Germinal center (tissue), 1 donor: ENCODE measurements at regions not wholly inside any gene's neighbourhood (a gene's known extent, or its start where the extent isn't known, plus 50 kb on each side); places are given as distances from the start of the nearest gene placed in this dataset.

Experiments
- DNase-seq: peaks from one replicate; pipeline ENCODE4 v3.0.0; 2012; ENCODE audit warnings: mixed read lengths, low spot score

DNA sequence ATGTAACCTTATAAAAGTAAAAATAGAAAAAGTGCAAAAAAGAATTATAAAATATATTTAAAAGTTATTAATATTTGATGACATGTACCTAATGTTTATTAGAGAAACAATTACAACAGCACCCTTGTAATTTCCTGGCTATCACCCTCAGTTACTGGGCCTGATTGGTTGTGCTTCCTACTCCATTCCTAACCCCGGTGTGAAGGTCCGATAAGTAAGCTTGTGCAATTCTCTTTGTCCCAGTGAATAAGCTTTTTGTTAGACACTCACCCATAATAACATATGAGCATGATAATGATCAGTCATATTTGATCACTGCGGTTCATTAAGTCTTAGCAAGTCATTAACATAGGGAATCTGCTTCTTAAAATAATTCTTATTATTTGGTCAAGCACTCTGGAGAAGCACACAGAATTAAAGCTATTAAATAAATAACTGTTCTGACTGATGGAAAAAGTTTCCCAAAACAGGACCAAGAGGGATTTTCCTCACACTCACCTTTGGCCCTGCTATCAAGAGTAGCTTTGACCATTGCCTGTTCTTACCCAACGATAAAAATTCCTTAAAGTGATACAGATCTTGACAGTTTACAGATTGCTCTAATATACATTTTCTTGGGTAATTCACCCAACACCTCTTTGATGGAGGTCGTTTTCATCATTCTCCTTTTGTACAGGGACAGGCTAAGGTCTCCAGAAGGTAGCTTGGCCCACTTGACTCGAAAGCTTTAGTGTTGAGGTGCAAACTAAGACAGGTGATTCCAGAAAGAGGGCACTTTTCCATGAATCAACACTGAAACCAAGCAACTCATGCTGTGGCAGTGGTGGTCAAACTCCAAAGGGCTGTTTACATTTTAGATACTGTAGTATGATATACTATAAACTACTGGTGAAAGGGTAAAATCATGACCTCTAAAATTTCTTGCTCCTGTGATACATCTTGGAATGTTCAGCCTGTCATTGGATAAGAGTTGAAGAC lies 543.0 kb upstream of the KCNMB2 start:
- no peak for DNase-seq

- no peak for DNase-seq
These were observed 541.3 kb upstream of the KCNMB2 start for GRCh38 chr3:177994976-177995375.

DNA sequence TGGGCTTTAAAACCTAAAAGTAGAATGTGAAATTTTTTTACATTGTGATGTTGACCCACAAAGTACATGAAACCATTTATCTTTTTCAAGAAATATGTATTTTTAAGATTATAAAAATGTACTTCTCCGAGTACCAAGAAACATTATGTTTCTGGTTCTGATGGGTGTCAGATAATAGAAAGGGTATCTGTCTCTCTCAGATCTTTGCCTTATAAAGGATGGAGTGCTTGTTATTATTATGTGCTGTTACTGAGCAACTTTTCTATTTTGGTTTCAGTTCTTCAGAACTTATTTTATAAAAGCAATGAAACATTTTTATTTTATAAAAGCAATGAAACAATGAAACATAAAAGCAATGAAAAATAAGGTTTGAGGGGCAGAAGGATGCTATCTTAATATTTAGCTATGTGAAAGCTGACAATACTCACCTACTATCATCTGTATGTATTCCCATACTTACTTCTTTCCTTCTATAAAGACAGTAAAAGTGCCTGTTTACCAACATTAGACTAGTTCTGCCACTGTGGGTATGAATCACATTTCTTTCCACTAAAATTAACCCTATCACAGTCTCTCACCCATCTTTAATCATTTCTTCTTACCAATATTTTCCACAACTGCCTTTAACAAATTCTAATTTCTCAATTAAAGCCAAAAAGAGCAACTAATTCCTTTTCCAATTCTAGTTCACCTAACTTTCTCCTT lies 540.7 kb upstream of the KCNMB2 start:
- no peak for DNase-seq

DNA sequence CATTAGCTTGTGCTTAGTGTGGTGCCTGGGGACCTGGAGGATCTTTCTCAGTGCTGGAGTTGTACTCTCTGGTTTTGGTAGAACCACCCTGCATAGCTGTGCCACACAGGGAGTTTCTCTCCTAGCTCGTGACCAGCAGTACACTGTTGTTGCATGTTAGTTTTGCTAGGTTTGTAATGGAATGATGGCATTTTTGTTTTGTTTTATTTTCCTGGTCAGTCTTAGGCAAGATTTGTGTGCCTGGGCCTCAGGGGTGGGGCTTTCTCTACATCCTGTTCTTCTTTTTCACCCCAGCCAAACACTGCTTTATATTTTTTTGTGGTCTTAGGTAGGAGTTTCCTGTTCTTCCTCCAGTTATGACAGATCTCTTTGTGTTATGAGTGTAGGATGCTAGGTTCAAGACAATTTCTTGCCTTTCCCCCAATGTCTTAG lies 534.5 kb upstream of the KCNMB2 start:
- no peak for DNase-seq

DNA sequence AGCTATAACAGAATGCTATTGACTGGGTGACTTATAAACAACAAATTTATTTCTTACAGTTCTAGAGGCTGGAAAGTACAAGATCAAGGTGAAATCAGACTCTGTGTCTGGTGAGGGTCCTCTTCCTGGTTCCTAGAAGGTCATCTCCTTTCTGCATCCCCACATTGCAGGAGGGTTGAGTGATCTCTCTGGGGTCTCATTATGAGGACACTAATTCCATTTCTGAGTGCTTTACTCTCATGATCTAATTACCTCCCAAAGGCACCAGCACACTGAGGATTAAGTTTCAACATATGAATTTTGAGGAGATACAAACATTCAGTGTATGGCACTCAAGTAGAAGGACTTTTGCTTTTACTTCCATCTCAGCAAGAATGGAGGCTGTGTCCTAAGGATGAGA lies 534.1 kb upstream of the KCNMB2 start:
- no peak for DNase-seq

GRCh38 chr3:178003756-178004155 lies 532.5 kb upstream of the KCNMB2 start:
- no peak for DNase-seq

GRCh38 chr3:178005961-178006360 lies 530.3 kb upstream of the KCNMB2 start:
- DNase-seq, result no peak

DNA sequence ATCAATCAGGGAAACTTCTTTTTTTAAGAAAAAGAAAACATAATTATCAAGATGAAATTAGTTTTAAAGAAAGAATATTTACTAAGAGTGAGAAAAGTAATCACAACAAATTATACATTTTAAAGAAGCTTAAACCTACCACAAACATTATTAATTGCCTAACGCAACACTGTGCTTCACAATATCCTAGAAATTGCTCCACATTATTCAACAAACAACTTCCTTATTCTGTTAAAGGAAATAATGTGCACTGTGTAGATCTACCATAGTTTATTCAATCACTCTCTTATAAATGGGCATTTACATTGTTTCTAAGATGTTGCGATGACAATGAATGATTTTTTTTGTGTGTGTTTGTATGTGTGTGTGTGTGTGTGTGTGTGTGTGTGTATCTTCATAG lies 525.9 kb upstream of the KCNMB2 start:
- DNase-seq, result no peak

DNA sequence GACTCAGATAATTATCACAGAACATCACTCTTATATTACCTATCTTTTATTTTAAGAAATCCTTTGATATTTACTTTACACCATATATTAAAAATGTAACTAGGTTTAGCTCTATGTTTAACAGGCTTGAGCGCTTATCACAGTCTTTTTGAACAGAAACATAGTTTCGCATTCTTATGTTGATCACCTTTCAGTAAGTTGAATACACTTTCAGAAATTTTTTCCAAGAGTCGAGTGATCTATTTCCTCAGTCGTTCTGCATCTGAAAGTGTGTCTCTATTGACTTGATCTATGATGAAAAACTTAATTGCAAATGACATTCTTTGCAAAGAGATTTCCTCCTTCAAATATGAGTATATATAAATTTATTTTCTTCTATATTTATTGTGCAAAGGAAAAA lies 516.6 kb upstream of the KCNMB2 start:
- no peak for DNase-seq

GRCh38 chr3:178022599-178022998 lies 513.6 kb upstream of the KCNMB2 start:
- no peak for DNase-seq

- DNase-seq, result no peak
These were observed 507.3 kb upstream of the KCNMB2 start for GRCh38 chr3:178028933-178029332.

DNA sequence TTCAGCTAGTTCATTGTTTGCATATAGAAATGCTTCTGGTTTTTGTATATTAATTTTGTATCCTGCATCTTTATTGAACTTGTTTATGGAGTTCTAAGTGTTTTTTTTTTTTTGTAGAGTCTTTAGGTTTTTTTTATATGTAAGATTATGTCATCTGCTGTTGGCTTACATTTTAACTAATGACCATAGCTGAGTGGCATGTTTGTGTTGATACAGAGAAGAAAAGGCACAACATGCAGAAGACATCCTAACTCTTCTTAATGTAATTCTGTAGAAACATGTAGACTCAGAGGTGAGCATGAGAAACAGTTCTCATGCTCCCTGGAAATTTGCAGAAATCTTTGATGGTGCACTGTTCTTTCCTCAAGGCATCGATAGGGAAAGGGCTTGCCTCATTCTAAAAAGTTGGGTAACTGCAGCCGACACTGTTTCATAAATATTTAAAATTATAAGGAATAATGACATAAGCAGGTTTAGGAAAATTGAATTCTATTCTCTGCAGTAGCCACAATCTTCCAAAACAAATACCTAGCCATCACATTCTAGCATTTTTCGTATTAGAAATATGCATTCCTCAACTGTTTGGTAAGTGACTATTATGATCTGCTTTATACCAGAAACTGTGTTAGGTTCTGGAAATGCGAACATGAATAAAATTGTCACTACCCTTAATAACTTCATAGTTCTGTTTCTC lies 499.6 kb upstream of the KCNMB2 start:
- no peak for DNase-seq

DNA sequence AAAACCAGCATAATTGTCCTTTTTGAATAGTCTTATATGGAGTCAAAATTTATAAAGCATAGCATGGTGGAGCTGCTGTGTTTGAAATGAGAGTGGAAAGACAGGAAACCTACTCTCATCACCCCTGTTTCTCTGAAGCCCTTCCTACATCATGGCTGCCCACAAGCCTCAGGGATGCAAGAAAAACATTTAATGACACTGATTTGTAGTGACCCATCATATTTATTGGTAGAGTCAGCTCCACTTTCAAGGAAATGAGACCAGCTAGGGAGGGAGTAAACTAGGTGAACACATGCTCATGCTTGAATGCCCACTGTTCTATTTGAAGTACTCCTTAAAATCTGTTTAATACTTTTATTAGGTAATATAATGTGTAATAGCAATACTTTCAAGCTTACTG lies 494.3 kb upstream of the KCNMB2 start:
- no peak for DNase-seq

DNA sequence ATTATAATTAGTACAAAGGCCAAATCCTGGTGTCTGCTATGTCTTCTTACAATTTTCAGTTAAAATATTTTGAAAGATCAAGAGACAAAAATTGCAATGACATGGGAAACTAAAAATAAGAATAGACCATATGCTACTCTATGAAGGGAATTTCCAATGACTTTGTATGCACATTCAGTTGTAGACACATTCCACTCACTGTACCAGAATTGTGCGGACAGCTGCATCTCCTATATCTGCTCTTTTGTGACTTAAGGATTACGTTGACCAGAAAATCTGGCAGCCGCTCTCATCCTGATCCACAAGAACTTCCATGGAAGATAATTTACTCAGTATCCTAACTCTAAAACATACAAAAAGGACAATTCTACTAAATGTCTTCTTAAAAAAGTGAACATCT lies 493.9 kb upstream of the KCNMB2 start:
- DNase-seq, result no peak

DNA sequence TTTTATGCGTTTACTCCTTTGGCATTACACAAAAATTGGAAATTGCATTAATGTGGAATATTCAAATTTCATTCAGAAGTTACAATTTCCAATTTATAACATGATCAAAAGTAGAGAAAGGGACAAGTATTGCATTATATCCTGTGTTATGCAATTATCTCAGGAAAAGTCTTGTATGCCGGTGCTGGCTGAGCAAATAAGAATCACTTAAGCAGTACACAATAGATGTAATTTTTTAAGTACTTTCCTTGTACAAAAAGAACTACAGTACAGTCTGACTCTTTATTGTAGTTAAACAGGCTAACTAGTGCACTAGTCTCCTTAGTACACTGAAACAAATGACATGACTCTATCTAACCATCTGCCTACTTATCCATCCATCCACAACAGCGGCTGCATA lies 493.2 kb upstream of the KCNMB2 start:
- no peak for DNase-seq

GRCh38 chr3:178044320-178044719 lies 491.9 kb upstream of the KCNMB2 start:
- no peak for DNase-seq

DNA sequence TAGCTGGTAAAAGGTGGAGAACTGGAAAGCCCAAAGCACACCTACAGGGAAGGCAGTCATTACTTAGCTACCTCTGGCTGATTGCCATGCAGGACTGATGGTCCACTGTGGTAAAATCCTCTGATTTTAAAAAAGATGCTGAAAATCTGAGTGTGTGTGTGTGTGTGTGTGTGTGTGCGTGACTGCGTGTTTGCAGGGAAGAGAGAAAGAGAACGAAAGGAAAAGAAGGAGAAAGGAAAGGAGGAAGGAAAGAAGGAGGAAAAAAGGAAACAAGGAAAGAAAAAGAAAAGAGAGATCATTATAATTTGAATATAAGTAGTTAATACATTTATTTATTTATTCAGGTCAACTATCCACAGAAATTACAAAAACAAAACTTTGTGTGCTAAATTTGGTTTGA lies 488.7 kb upstream of the KCNMB2 start:
- no peak for DNase-seq

DNA sequence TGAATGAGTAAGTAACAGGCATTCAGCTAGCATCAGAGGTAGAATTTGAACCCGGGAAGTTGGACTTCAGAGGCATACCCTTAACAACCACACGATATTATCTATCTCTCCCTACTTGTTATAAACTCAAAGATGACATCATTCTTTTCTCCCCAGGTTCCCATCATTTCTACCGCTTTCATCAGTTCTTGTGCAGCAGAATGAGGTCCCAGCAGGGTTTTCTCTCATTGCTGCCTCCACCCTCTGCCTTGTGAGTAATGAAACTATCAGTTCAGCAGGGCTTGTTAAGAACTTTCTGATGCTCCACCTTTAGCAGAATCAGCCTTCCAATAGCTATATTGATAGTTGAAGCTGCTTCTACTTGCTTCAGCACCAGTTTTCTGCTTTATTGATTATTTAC lies 487.5 kb upstream of the KCNMB2 start:
- DNase-seq, result no peak

- no peak for DNase-seq
These were observed 481.8 kb upstream of the KCNMB2 start for GRCh38 chr3:178054471-178054870.

DNA sequence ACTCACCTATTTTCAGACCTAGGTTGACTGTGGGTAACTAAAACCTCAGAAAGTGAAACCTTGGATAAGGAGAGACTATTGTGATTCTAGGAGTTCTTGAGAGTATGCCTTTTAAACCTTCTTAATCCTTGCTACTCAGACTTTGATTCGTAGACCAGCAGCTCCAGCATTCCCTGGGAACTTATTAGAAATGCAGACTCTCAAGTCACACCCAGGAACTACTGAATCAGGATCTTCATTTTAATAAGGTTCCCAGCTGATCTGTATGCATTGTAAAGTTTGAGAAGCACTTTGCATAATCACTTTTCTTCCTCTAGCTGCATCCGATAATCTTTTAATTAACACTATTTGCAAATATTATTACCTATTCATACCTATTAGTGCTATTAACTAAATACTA lies 480.3 kb upstream of the KCNMB2 start:
- no peak for DNase-seq

DNA sequence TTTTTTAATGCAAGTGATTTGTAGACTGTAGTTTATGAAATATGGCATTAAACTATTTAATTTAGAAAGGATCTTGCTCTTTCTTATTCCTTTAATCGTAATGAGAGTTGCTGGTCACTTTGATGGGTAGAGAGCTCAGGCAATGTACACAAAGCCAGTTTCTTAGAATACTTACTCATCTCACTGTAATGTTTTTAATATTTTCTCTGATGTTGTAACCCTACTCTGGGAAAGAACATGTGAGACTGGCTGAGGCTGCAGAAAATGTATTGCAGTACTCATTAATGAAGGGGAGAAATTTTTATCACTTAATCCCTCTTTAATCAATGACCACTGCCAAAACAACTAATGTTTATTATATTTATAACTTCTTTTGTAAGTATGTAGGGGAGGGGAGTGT lies 479.4 kb upstream of the KCNMB2 start:
- DNase-seq, result no peak

- DNase-seq, result no peak
These were observed 477.6 kb upstream of the KCNMB2 start for GRCh38 chr3:178058629-178059028.

DNA sequence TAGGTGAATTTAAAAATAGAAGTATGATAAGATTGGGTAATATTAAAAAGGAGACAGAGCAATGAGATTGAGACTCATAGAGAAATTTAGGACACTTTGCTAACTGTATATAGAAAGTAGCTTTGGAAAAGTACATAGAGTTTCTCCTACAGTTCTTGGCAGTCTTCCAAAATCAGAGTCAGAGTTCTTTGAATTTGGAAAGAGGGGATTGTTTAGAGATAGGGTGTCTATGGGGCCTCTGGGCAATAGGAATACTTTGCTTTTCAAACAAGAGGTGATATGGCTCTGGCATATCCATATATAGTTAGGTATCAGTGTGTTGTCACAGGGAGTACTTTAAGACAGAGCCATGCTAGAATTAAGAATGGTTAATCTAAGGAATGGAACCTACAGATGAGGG lies 477.1 kb upstream of the KCNMB2 start:
- no peak for DNase-seq
